Left cardiac atrium (tissue), 4 donors: ENCODE measurements at regions not wholly inside any gene's neighbourhood (a gene's known extent, or its start where the extent isn't known, plus 50 kb on each side); places are given as distances from the start of the nearest gene placed in this dataset.
A peak's percentile ranks its signal among the peaks of the same experiment; 100 is the strongest.
"Not testable (repeated sequence)": the region's sequence is repeated elsewhere in the genome, so short reads cannot be mapped to it uniquely, and the experiment has no call there.

Source experiments
- ATAC-seq, 2 donors: fragments of 200-7000 bp; cut with Tn5 transposase; one replicate each; pipeline ENCODE4 v1.9.1; 2020; ENCODE audit warnings: mild to moderate bottlenecking in 2 of 2, moderate library complexity in 2 of 2
- DNase-seq: peaks from one replicate; pipeline ENCODE4 v3.0.0-alpha.2; 2020
- intact Hi-C, 2 donors: fragments of 100-400 bp; cut with DNase I; formaldehyde crosslinking; loops; one replicate each; pipeline versions ENCODE4 v1.14.1 to v1.15.1; 2022 to 2023
- donor health status: DM: no; HTN: yes; CAD: no.
- donor health status: DM: no; HTN: yes; CAD: no; lungs with severe emphysema.
- donor health status: DM: yes; HTN: yes; CAD: no.
- donor health status: Dilated cardiomyopathy.

- intact Hi-C loops, DNase-seq, ATAC-seq: not testable (repeated sequence)
Observed at GRCh38 chr10:30706189-30706588, 76.6 kb upstream of the LYZL2 start.

GRCh38 chr10:30705625-30706149 is 76.1 kb upstream of the LYZL2 start:
- no peak for ATAC-seq
- intact Hi-C loops: no loop called here
- no peak for DNase-seq

GRCh38 chr10:30705101-30705624 is 75.6 kb upstream of the LYZL2 start:
- intact Hi-C loops: no loop called here
- no peak for ATAC-seq
- no peak for DNase-seq

- DNase-seq, ATAC-seq, intact Hi-C loops: not testable (repeated sequence)
Observed at GRCh38 chr10:30704601-30705100, 75.1 kb upstream of the LYZL2 start.

GRCh38 chr10:30704026-30704600 is 74.6 kb upstream of the LYZL2 start:
- intact Hi-C loops: no loop called here
- DNase-seq (no peak), ATAC-seq (no peak)

- ATAC-seq, intact Hi-C loops, DNase-seq: not testable (repeated sequence)
Observed at GRCh38 chr10:30703446-30703845, 73.9 kb upstream of the LYZL2 start.

- no peak for DNase-seq
- no peak for ATAC-seq
- intact Hi-C loops: no loop called here
Observed at GRCh38 chr10:30702860-30703259, 73.3 kb upstream of the LYZL2 start.

GRCh38 chr10:30701451-30702173 is 72.1 kb upstream of the LYZL2 start:
- DNase-seq (peak; percentile 27), ATAC-seq (peak; percentile 74 to 83)
- intact Hi-C loops: no loop called here

- intact Hi-C loops: no loop called here
- ATAC-seq (no peak), DNase-seq (no peak)
Observed at GRCh38 chr10:30697806-30698205, 68.3 kb upstream of the LYZL2 start.

- ATAC-seq, DNase-seq, intact Hi-C loops: not testable (repeated sequence)
Observed at GRCh38 chr10:30697221-30697620, 67.7 kb upstream of the LYZL2 start.

- intact Hi-C loops, DNase-seq, ATAC-seq: not testable (repeated sequence)
Observed at GRCh38 chr10:30696416-30697185, 67.0 kb upstream of the LYZL2 start.

GRCh38 chr10:30695481-30696236 is 66.1 kb upstream of the LYZL2 start:
- ATAC-seq, DNase-seq, intact Hi-C loops: not testable (repeated sequence)

- DNase-seq (no peak), ATAC-seq (no peak)
- intact Hi-C loops: no loop called here
Observed at GRCh38 chr10:30694518-30695228, 65.1 kb upstream of the LYZL2 start.

- intact Hi-C loops: no loop called here
- DNase-seq: no peak
- ATAC-seq: no peak
Observed at GRCh38 chr10:30691639-30692015, 62.1 kb upstream of the LYZL2 start.

GRCh38 chr10:30690948-30691638 is 61.5 kb upstream of the LYZL2 start:
- ATAC-seq, intact Hi-C loops, DNase-seq: not testable (repeated sequence)

GRCh38 chr10:30688456-30688855 is 58.9 kb upstream of the LYZL2 start:
- DNase-seq (no peak), ATAC-seq (no peak)
- intact Hi-C loops: no loop called here

- ATAC-seq (peak; percentile 68 to 85), DNase-seq (peak; percentile 77)
- intact Hi-C loops: no loop called here
Observed at GRCh38 chr10:30687698-30688213, 58.2 kb upstream of the LYZL2 start.
